SU-DHL-6 (cell line): ENCODE measurements at regions not wholly inside any gene's neighbourhood (a gene's known extent, or its start where the extent isn't known, plus 50 kb on each side); places are given as distances from the start of the nearest gene placed in this dataset.

Experiments used
- H2AFZ ChIP-seq: fragments of 200-600 bp; sonication (generic); 2 replicates; pipeline ENCODE4 v1.6.1; 2014; ENCODE audit warnings: low read depth, mild to moderate bottlenecking, moderate library complexity, mixed read lengths, antibody characterized with exemption, low read length; ENCODE audit not compliant: severe bottlenecking
- H3F3A ChIP-seq: fragments of 200-600 bp; shearing (Covaris generic); 2 replicates; pipeline ENCODE4 v1.6.0; 2016; ENCODE audit warnings: antibody characterized with exemption, mild to moderate bottlenecking; ENCODE audit not compliant: insufficient read depth
- H3K27ac ChIP-seq: fragments of 200-600 bp; sonication (generic); 2 replicates; pipeline ENCODE4 v1.5.1; 2016; ENCODE audit warnings: low read depth, mild to moderate bottlenecking, low read length, moderate library complexity, mixed read lengths
- H3K27me3 ChIP-seq: fragments of 200-600 bp; sonication (generic), shearing (Covaris generic); 2 replicates; pipeline ENCODE4 v1.6.0; 2014; ENCODE audit warnings: mild to moderate bottlenecking, low read length
- H3K36me3 ChIP-seq: fragments of 200-600 bp; sonication (generic); 2 replicates; pipeline ENCODE4 v1.6.1; 2014; ENCODE audit warnings: mild to moderate bottlenecking, low read length, mixed read lengths
- H3K4me2 ChIP-seq: fragments of 300-600, 200-600 bp; shearing (Covaris generic), sonication (generic); 2 replicates; pipeline ENCODE4 v1.6.0; 2014; ENCODE audit warnings: low read length, low read depth, mild to moderate bottlenecking; ENCODE audit not compliant: poor library complexity, severe bottlenecking
- H3K4me3 ChIP-seq: fragments of 200-600 bp; sonication (generic); 2 replicates; pipeline ENCODE4 v1.5.1; 2014; ENCODE audit warnings: antibody characterized with exemption, low read length, mild to moderate bottlenecking, mixed read lengths; ENCODE audit not compliant: insufficient read depth, poor library complexity, severe bottlenecking
- H3K79me2 ChIP-seq: fragments of 200-600 bp; sonication (generic); 2 replicates; pipeline ENCODE4 v1.6.1; 2014; ENCODE audit warnings: mild to moderate bottlenecking, low read length, moderate library complexity; ENCODE audit not compliant: insufficient read depth
- H3K9ac ChIP-seq: fragments of 200-600 bp; sonication (generic); 2 replicates; pipeline ENCODE4 v1.7.0; 2014; ENCODE audit warnings: mild to moderate bottlenecking, low read length
- H3K9me2 ChIP-seq: fragments of 200-600 bp; sonication (generic); replicated peaks from 2 replicates; pipeline ENCODE4 v1.6.1; 2014; ENCODE audit warnings: low read length; ENCODE audit not compliant: insufficient read depth
- H3K9me3 ChIP-seq: fragments of 200-600 bp; sonication (generic); 2 replicates; pipeline ENCODE4 v1.6.1; 2014; ENCODE audit warnings: low read length, mixed read lengths; ENCODE audit not compliant: insufficient read depth
- H4K20me1 ChIP-seq: fragments of 200-600 bp; sonication (generic); 2 replicates; pipeline ENCODE4 v1.6.1; 2014; ENCODE audit warnings: low read depth, mild to moderate bottlenecking, antibody characterized with exemption, low read length, moderate library complexity, mixed read lengths
- EZH2phosphoT487 ChIP-seq: fragments of 200-600 bp; sonication (generic), shearing (Covaris generic); conservative IDR thresholded peaks from 2 replicates; pipeline ENCODE4 v1.6.1; 2018; ENCODE audit warnings: mild to moderate bottlenecking, antibody characterized with exemption, low read length, moderate library complexity, mixed read lengths
- TF ChIP-seq, protein P1 (sequence below): fragments of 200-600 bp; sonication (generic); IDR thresholded peaks from one replicate; pipeline ENCODE4 v1.5.1; 2017; ENCODE audit warnings: antibody characterized with exemption, mild to moderate bottlenecking, low read length, moderate library complexity; ENCODE audit not compliant: insufficient read depth, poor library complexity, severe bottlenecking

DNA sequence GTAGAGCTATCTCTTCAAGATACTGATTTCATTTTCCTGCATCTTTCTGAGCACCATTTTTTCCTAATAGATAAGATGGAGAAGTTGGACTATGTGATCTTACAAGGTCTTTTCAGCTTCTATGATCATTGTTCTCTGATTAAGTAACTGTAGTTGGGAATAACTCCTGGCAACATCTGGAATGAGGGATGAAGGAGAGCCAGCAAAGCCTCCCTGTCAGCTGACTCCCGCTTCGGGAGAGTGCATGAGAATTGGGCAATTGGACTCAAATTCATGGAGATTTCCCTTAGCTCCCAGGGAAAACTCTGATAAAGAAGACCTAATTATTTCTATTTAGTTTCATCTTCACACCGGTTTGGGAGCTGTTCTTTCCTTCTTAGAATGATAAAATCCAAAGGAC lies 146.1 kb downstream of the CCDC71L start:
- Histone ChIP-seq H3K4me3 (no peak overlapping the region), H3K36me3 (no peaks in the 10 kb centered on the region), H3K9me3 (no peaks in the 10 kb centered on the region)

DNA sequence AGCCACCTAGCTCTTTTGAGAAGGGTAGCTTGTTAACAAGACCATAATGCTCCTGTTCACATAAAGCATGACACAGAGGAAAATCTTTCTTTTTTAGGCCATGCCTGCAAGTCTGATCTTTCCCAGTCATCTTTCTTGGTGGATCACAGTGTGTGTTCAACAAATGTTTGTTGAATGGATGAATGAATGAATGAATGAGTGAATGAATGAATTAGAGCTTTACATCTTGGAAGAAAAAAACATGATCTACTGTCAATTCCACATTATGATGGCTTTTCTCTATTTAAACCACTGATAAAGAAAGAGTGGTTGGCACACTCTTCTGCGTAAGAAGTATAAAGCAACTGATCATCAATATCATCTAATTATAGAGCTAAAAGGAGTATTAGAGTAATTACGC lies 148.7 kb downstream of the CCDC71L start:
- no peak for TF ChIP-seq EZH2phosphoT487
- TF ChIP-seq, protein P1, sequence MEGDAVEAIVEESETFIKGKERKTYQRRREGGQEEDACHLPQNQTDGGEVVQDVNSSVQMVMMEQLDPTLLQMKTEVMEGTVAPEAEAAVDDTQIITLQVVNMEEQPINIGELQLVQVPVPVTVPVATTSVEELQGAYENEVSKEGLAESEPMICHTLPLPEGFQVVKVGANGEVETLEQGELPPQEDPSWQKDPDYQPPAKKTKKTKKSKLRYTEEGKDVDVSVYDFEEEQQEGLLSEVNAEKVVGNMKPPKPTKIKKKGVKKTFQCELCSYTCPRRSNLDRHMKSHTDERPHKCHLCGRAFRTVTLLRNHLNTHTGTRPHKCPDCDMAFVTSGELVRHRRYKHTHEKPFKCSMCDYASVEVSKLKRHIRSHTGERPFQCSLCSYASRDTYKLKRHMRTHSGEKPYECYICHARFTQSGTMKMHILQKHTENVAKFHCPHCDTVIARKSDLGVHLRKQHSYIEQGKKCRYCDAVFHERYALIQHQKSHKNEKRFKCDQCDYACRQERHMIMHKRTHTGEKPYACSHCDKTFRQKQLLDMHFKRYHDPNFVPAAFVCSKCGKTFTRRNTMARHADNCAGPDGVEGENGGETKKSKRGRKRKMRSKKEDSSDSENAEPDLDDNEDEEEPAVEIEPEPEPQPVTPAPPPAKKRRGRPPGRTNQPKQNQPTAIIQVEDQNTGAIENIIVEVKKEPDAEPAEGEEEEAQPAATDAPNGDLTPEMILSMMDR: no peak
- H3K36me3 ChIP-seq: no peaks in the 10 kb centered on the region
- H2AFZ ChIP-seq: no peak overlapping the region
- H4K20me1 ChIP-seq: no peaks in the 10 kb centered on the region
- H3K27ac ChIP-seq: no peak overlapping the region
- H3K9me3 ChIP-seq: no peaks in the 10 kb centered on the region
- no peak overlapping the region for H3K4me3 ChIP-seq
- no peaks in the 10 kb centered on the region for H3K9me2 ChIP-seq
- no peak overlapping the region for H3K9ac ChIP-seq
- H3F3A ChIP-seq: no peaks in the 10 kb centered on the region
- no peak overlapping the region for H3K4me2 ChIP-seq
- no peaks in the 10 kb centered on the region for H3K27me3 ChIP-seq
- H3K79me2 ChIP-seq: no peaks in the 10 kb centered on the region

More for the DNA sequence above, 146.1 kb downstream of the CCDC71L start:
- Histone ChIP-seq H3K4me2 (no peak overlapping the region), H3K27me3 (no peaks in the 10 kb centered on the region), H3K9ac (no peak overlapping the region), H2AFZ (no peak overlapping the region), H3K79me2 (no peaks in the 10 kb centered on the region), H3K27ac (no peak overlapping the region), H3K9me2 (no peaks in the 10 kb centered on the region), H4K20me1 (no peaks in the 10 kb centered on the region), H3F3A (no peaks in the 10 kb centered on the region)
- TF ChIP-seq, protein P1: no peak
- TF ChIP-seq EZH2phosphoT487: no peak

DNA sequence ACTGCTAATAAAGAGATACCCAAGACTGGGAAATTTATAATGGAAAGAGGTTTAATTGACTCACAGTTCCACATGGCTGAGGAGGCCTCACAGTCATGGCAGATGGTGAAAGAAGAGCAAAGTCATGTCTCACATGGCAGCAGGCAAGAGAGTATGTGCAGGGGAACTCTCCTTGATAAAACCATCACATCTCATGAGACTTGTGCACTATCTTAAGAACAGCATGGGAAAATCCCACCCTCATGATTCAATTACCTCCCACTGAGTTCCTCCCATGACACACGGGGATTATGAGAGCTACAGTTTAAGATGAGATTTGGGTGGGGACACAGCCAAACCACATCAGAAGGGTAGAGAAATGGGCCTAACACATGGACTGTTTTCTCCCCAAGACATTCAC lies 156.3 kb downstream of the CCDC71L start:
- Histone ChIP-seq H3K4me3 (no peak overlapping the region), H3K27me3 (no peaks in the 10 kb centered on the region), H3K4me2 (no peak overlapping the region), H3F3A (no peaks in the 10 kb centered on the region), H3K9me3 (no peaks in the 10 kb centered on the region), H3K9me2 (no peaks in the 10 kb centered on the region), H3K79me2 (no peaks in the 10 kb centered on the region), H4K20me1 (no peaks in the 10 kb centered on the region), H3K36me3 (no peaks in the 10 kb centered on the region), H2AFZ (no peak overlapping the region), H3K9ac (no peak overlapping the region), H3K27ac (no peak overlapping the region)
- TF ChIP-seq, protein P1: no peak
- TF ChIP-seq EZH2phosphoT487: no peak
